Natural killer cell (primary cell): ENCODE measurements at regions not wholly inside any gene's neighbourhood (a gene's known extent, or its start where the extent isn't known, plus 50 kb on each side); places are given as distances from the start of the nearest gene placed in this dataset.

Experiments used
- ATAC-seq, 3 donors: fragments of 150-1000 bp in 2 of 3; fragments of 200-7000 bp in 1 of 3; cut with Tn5 transposase; 1 replicate in 1 of 3; 2 replicates in 2 of 3; pipeline ENCODE4 v1.10.0; 2021; ENCODE audit warnings: mild to moderate bottlenecking in 2 of 3, moderate library complexity in 2 of 3
- DNase-seq, 2 donors: peaks; one replicate each; pipeline versions ENCODE4 v3.0.0 to v3.0.0-alpha.2; 2013 to 2021; ENCODE audit warnings: mixed read lengths in 1 of 2
- H3K27ac ChIP-seq: one replicate; pipeline ENCODE4 v1.5.1; 2013; ENCODE audit warnings: mild to moderate bottlenecking, low read length
- H3K27me3 ChIP-seq: one replicate; pipeline ENCODE4 v1.6.1; 2013; ENCODE audit warnings: low read length; ENCODE audit not compliant: control insufficient read depth, insufficient read depth
- H3K36me3 ChIP-seq: one replicate; pipeline ENCODE4 v1.6.1; 2013; ENCODE audit warnings: low read length; ENCODE audit not compliant: control insufficient read depth, insufficient read depth
- H3K4me1 ChIP-seq: one replicate; pipeline ENCODE4 v1.6.1; 2013; ENCODE audit warnings: low read length; ENCODE audit not compliant: control insufficient read depth, insufficient read depth
- H3K4me3 ChIP-seq: one replicate; pipeline ENCODE4 v1.5.1; 2013; ENCODE audit warnings: low read length
- H3K9me3 ChIP-seq: one replicate; pipeline ENCODE4 v1.6.1; 2013; ENCODE audit warnings: low read length; ENCODE audit not compliant: control insufficient read depth, insufficient read depth
- H3K27ac Mint-ChIP-seq, 2 donors: one replicate each; pipeline ENCODE4 v1.8.0; 2022; ENCODE audit warnings: mild to moderate bottlenecking in 2 of 2, mixed read lengths in 2 of 2, moderate library complexity in 1 of 2
- H3K27me3 Mint-ChIP-seq, 2 donors: one replicate each; pipeline ENCODE4 v1.8.0; 2022; ENCODE audit warnings: low read depth in 2 of 2, mixed read lengths in 2 of 2
- H3K36me3 Mint-ChIP-seq: one replicate; pipeline ENCODE4 v1.8.0; 2022; ENCODE audit warnings: mixed read lengths
- H3K4me1 Mint-ChIP-seq, 2 donors: one replicate each; pipeline ENCODE4 v1.8.0; 2022; ENCODE audit warnings: mixed read lengths in 2 of 2
- H3K4me3 Mint-ChIP-seq: one replicate; pipeline ENCODE4 v1.8.0; 2022; ENCODE audit warnings: mild to moderate bottlenecking, moderate library complexity, mixed read lengths
- H3K9me3 Mint-ChIP-seq, 2 donors: one replicate each; pipeline ENCODE4 v1.8.0; 2022; ENCODE audit warnings: mixed read lengths in 2 of 2
- CTCF ChIP-seq: fragments of 200-600 bp; IDR thresholded peaks from one replicate; pipeline ENCODE4 v1.8.0; 2022; ENCODE audit warnings: antibody characterized with exemption
- WGBS: methylation state at CpG from one replicate; pipeline ENCODE4 v1.1.7; 2013; ENCODE audit warnings: missing lambda C conversion rate; ENCODE audit not compliant: insufficient coverage; 5-methylcytosine and 5-hydroxymethylcytosine counted together
- intact Hi-C: fragments of 100-400 bp; cut with micrococcal nuclease; formaldehyde crosslinking; loops from one replicate; pipeline ENCODE4 v1.14.2; 2022

GRCh38 chr4:8922481-8922880 lies 50.8 kb upstream of the HMX1 start:
- Mint-ChIP-seq H3K36me3 (peaks cover 8% of the 10 kb centered on the region), H3K27ac (no peak overlapping the region), H3K4me1 (peaks cover 0 to 4% of the 10 kb centered on the region in 2 donors), H3K9me3 (peaks cover 6 to 8% of the 10 kb centered on the region in 2 donors), H3K4me3 (no peak overlapping the region), H3K27me3 (peaks cover 10 to 18% of the 10 kb centered on the region in 2 donors)
- ATAC-seq (no peak), DNase-seq (no peak)
- Histone ChIP-seq H3K4me3 (no peak overlapping the region), H3K9me3 (no peaks in the 10 kb centered on the region), H3K27ac (no peak overlapping the region), H3K27me3 (peaks cover 2% of the 10 kb centered on the region), H3K4me1 (no peaks in the 10 kb centered on the region), H3K36me3 (no peaks in the 10 kb centered on the region)
- intact Hi-C loops, result no loop called here
- no peak for TF ChIP-seq CTCF
- 33% methylated on average over 1 of the region's 1 CpG for WGBS

GRCh38 chr4:8921465-8921864 lies 49.8 kb upstream of the HMX1 start:
- peaks cover 2% of the 10 kb centered on the region for H3K27me3 ChIP-seq
- no peak overlapping the region for H3K4me3 ChIP-seq
- Mint-ChIP-seq H3K9me3 (peaks cover 6 to 8% of the 10 kb centered on the region in 2 donors), H3K4me1 (peaks cover 0 to 6% of the 10 kb centered on the region in 2 donors), H3K27me3 (peaks cover 11 to 18% of the 10 kb centered on the region in 2 donors), H3K36me3 (peaks cover 8% of the 10 kb centered on the region), H3K27ac (no peak overlapping the region), H3K4me3 (no peak overlapping the region)
- no peaks in the 10 kb centered on the region for H3K4me1 ChIP-seq
- H3K36me3 ChIP-seq, result no peaks in the 10 kb centered on the region
- no peak for ATAC-seq
- H3K27ac ChIP-seq, result no peak overlapping the region
- no peaks in the 10 kb centered on the region for H3K9me3 ChIP-seq
- no peak for DNase-seq
- TF ChIP-seq CTCF, result no peak
- intact Hi-C loops, result no loop called here
- 79% methylated on average over 3 of the region's 3 CpGs for WGBS
